Activated CD4-positive, CD25-positive, alpha-beta regulatory T cell treated with anti-CD3 and anti-CD28 coated beads, Interleukin-2, amount 50 U/mL, for 24 hours (primary cell): ENCODE measurements at regions not wholly inside any gene's neighbourhood (a gene's known extent, or its start where the extent isn't known, plus 50 kb on each side); places are given as distances from the start of the nearest gene placed in this dataset.

ENCODE experiments used
- ATAC-seq, 2 donors: fragments of 150-1000 bp; cut with Tn5 transposase; one replicate each; pipeline ENCODE4 v1.10.0; 2021; ENCODE audit warnings: mild to moderate bottlenecking in 1 of 2, moderate library complexity in 1 of 2

GRCh38 chr20:57868310-57868709 lies 158.5 kb upstream of the PMEPA1 start:
- ATAC-seq: no peak

- ATAC-seq: no peak
Measured at GRCh38 chr20:57867807-57868206, 158.0 kb upstream of the PMEPA1 start.

GRCh38 chr20:57867181-57867803 lies 157.5 kb upstream of the PMEPA1 start:
- no peak for ATAC-seq

- no peak for ATAC-seq
Measured at GRCh38 chr20:57866250-57867106, 156.7 kb upstream of the PMEPA1 start.

GRCh38 chr20:57865266-57865665 lies 155.5 kb upstream of the PMEPA1 start:
- no peak for ATAC-seq

GRCh38 chr20:57860576-57860975 lies 150.8 kb upstream of the PMEPA1 start:
- no peak for ATAC-seq

GRCh38 chr20:57857969-57858368 lies 148.2 kb upstream of the PMEPA1 start:
- no peak for ATAC-seq

- no peak for ATAC-seq
Measured at GRCh38 chr20:57857118-57857517, 147.3 kb upstream of the PMEPA1 start.

- ATAC-seq: no peak
Measured at GRCh38 chr20:57856658-57857057, 146.8 kb upstream of the PMEPA1 start.

GRCh38 chr20:57851796-57852195 lies 142.0 kb upstream of the PMEPA1 start:
- ATAC-seq: no peak

- ATAC-seq: no peak
Measured at GRCh38 chr20:57851025-57851682, 141.3 kb upstream of the PMEPA1 start.

- no peak for ATAC-seq
Measured at GRCh38 chr20:57849521-57850215, 139.9 kb upstream of the PMEPA1 start.

GRCh38 chr20:57849121-57849520 lies 139.3 kb upstream of the PMEPA1 start:
- no peak for ATAC-seq

GRCh38 chr20:57848282-57848681 lies 138.5 kb upstream of the PMEPA1 start:
- ATAC-seq: no peak

- ATAC-seq: no peak
Measured at GRCh38 chr20:57847104-57847503, 137.3 kb upstream of the PMEPA1 start.

GRCh38 chr20:57844626-57845596 lies 135.1 kb upstream of the PMEPA1 start:
- ATAC-seq: no peak

- ATAC-seq: no peak
Measured at GRCh38 chr20:57843941-57844625, 134.3 kb upstream of the PMEPA1 start.

GRCh38 chr20:57842720-57843119 lies 132.9 kb upstream of the PMEPA1 start:
- ATAC-seq: no peak

- no peak for ATAC-seq
Measured at GRCh38 chr20:57841297-57841866, 131.6 kb upstream of the PMEPA1 start.

- ATAC-seq: no peak
Measured at GRCh38 chr20:57840504-57841296, 130.9 kb upstream of the PMEPA1 start.
